ENCODE measurements at regions not wholly inside any gene's neighbourhood (a gene's known extent, or its start where the extent isn't known, plus 50 kb on each side); places are given as distances from the start of the nearest gene placed in this dataset.

- intact Hi-C loops (cut with DNase I; ENCODE audit: low total_unique reads), result no loop called here
- H3K9me3 ChIP-seq, result no peaks in the 10 kb centered on the region
- no peaks in the 10 kb centered on the region for H3K4me1 ChIP-seq
- H3K27ac ChIP-seq, result no peak overlapping the region
- 42% methylated on average over 2 of the region's 2 CpGs; no CpG with 5 or more reads in 1 of the 2 donors for WGBS, 2 donors (ENCODE audit: low coverage in 1 of 2)
- H3K27me3 ChIP-seq, result no peaks in the 10 kb centered on the region
- no peak for DNase-seq
- in situ Hi-C loops (cut with MboI; ENCODE audit: low pct_ligation_motif_present in 1 of 4, low pct_unique_long_range_greater_than_20kb in 1 of 4, low sequenced_read_pairs in 3 of 4), result no loop called here
- no peak overlapping the region for H3K4me3 ChIP-seq
- H3K36me3 ChIP-seq, result no peaks in the 10 kb centered on the region
- no peak for TF ChIP-seq EP300 (IDR thresholded peaks at IDR 0.05; ENCODE audit: low read depth)
- TF ChIP-seq CTCF (IDR thresholded peaks at IDR 0.05), result no peak
- TF ChIP-seq POLR2AphosphoS5 (IDR thresholded peaks at IDR 0.05), result no peak
- TF ChIP-seq POLR2A (IDR thresholded peaks at IDR 0.05), result no peak
Observed at GRCh38 chr9:13053504-13053903, 226.0 kb downstream of the MPDZ start.

GRCh38 chr9:13054389-13054788 is 225.1 kb downstream of the MPDZ start:
- in situ Hi-C loops (cut with MboI; ENCODE audit: low pct_ligation_motif_present in 1 of 4, low pct_unique_long_range_greater_than_20kb in 1 of 4, low sequenced_read_pairs in 3 of 4) (no loop called here), intact Hi-C loops (cut with DNase I; ENCODE audit: low total_unique reads) (no loop called here)
- H3K4me3 ChIP-seq, result no peak overlapping the region
- 52 to 57% methylated on average over 1 of the region's 1 CpG for WGBS, 2 donors (ENCODE audit: low coverage in 1 of 2)
- no peaks in the 10 kb centered on the region for H3K36me3 ChIP-seq
- H3K4me1 ChIP-seq, result no peaks in the 10 kb centered on the region
- TF ChIP-seq POLR2AphosphoS5 (IDR thresholded peaks at IDR 0.05) (no peak), EP300 (IDR thresholded peaks at IDR 0.05; ENCODE audit: low read depth) (no peak), POLR2A (IDR thresholded peaks at IDR 0.05) (no peak), CTCF (IDR thresholded peaks at IDR 0.05) (no peak)
- no peak for DNase-seq
- no peaks in the 10 kb centered on the region for H3K27me3 ChIP-seq
- H3K27ac ChIP-seq, result no peak overlapping the region
- H3K9me3 ChIP-seq, result no peaks in the 10 kb centered on the region

Small RNA genes lying in the stretch of these regions (small RNA-seq; reads per million reads assigned to genes)
- 0 reads per million in 4 donors for gene RF00019
